SK-N-SH (cell line): ENCODE measurements at regions not wholly inside any gene's neighbourhood (a gene's known extent, or its start where the extent isn't known, plus 50 kb on each side); places are given as distances from the start of the nearest gene placed in this dataset.
"Not testable (repeated sequence)": the region's sequence is repeated elsewhere in the genome, so short reads cannot be mapped to it uniquely, and the experiment has no call there.

Experiments
- CTCF ChIA-PET: fragments of 300-600, 350-600 bp; formaldehyde crosslinking; extraction: SDS; loops from one replicate; lab custom pipeline; 2021; lab: Yijun Ruan, JAX
- POLR2A ChIA-PET: fragments of 350-600 bp; sonication (Branson Sonifier 250); formaldehyde crosslinking; extraction: SDS; loops from one replicate; lab custom pipeline; 2020; ENCODE audit warnings: antibody characterized with exemption, inconsistent platforms; lab: Yijun Ruan, JAX
- DNase-seq: peaks from one replicate; pipeline ENCODE4 v3.0.0; 2012
- H2AFZ ChIP-seq: fragments of 200-600 bp; sonication (generic); 2 replicates; pipeline ENCODE4 v1.8.1; 2016; ENCODE audit warnings: antibody characterized with exemption, mild to moderate bottlenecking, low read depth
- H3F3A ChIP-seq: fragments of 200-600 bp; sonication (generic); replicated peaks from 2 replicates; pipeline ENCODE3; 2016; ENCODE audit warnings: antibody characterized with exemption, mild to moderate bottlenecking; ENCODE audit not compliant: insufficient read depth
- H3K27ac ChIP-seq, 2 experiments: fragments of 200-500 bp in 1 of 2; fragments of 200-600 bp in 1 of 2; sonication (Bioruptor generic) in 1 of 2; sonication (generic), shearing (Covaris generic) in 1 of 2; 2 replicates each; pipeline versions ENCODE4 v1.5.1 to v1.6.1; 2014 to 2016; ENCODE audit warnings: low read depth in 2 of 2, inconsistent platforms in 1 of 2, low read length in 1 of 2, mild to moderate bottlenecking in 1 of 2, mixed read lengths in 1 of 2
- H3K27me3 ChIP-seq: fragments of 200-600 bp; sonication (generic), shearing (Covaris generic); 2 replicates; pipeline ENCODE4 v1.6.1; 2016; ENCODE audit warnings: mixed run types; ENCODE audit not compliant: insufficient read depth
- H3K36me3 ChIP-seq, 2 experiments: fragments of 200-500 bp in 1 of 2; fragments of 200-600 bp in 1 of 2; sonication (Bioruptor generic) in 1 of 2; sonication (generic) in 1 of 2; replicated peaks in 1 of 2; 2 replicates each; pipeline versions ENCODE3 to v1.5.1; 2014 to 2016; ENCODE audit warnings: low read length in 1 of 2, mild to moderate bottlenecking in 1 of 2; ENCODE audit not compliant: insufficient read depth in 2 of 2, control insufficient read depth in 1 of 2
- H3K4me1 ChIP-seq, 2 experiments: fragments of 200-500 bp in 1 of 2; fragments of 200-600 bp in 1 of 2; sonication (Bioruptor generic) in 1 of 2; sonication (generic), shearing (Covaris generic) in 1 of 2; 2 replicates each; pipeline versions ENCODE4 v1.5.1 to v1.6.1; 2014 to 2016; ENCODE audit warnings: low read depth in 1 of 2, low read length in 1 of 2, mixed run types in 1 of 2; ENCODE audit not compliant: insufficient read depth in 2 of 2, control insufficient read depth in 1 of 2
- H3K4me2 ChIP-seq: fragments of 200-600 bp; sonication (generic), shearing (Covaris generic); 2 replicates; pipeline ENCODE4 v1.6.1; 2017; ENCODE audit warnings: mixed run types
- H3K4me3 ChIP-seq, 2 experiments: fragments of 200-500 bp in 1 of 2; fragments of 200-600 bp in 1 of 2; sonication (Bioruptor generic) in 1 of 2; sonication (generic), shearing (Covaris generic) in 1 of 2; 2 replicates each; pipeline versions ENCODE4 v1.5.1 to v1.8.1; 2014 to 2016; ENCODE audit warnings: low read depth in 2 of 2, inconsistent platforms in 1 of 2, low read length in 1 of 2, mild to moderate bottlenecking in 1 of 2, mixed read lengths in 1 of 2, moderate library complexity in 1 of 2
- H3K79me2 ChIP-seq: fragments of 200-600 bp; sonication (generic); 2 replicates; pipeline ENCODE4 v1.8.1; 2017; ENCODE audit warnings: mild to moderate bottlenecking; ENCODE audit not compliant: insufficient read depth
- H3K9ac ChIP-seq: fragments of 200-600 bp; sonication (generic); 2 replicates; pipeline ENCODE4 v1.6.1; 2017; ENCODE audit warnings: mixed run types
- H3K9me2 ChIP-seq: fragments of 200-600 bp; sonication (generic); 2 replicates; pipeline ENCODE4 v1.6.1; 2017; ENCODE audit warnings: mixed run types
- H3K9me3 ChIP-seq: fragments of 200-600 bp; sonication (generic); 2 replicates; pipeline ENCODE4 v1.6.1; 2017; ENCODE audit warnings: mixed run types, mild to moderate bottlenecking, moderate library complexity
- H4K20me1 ChIP-seq: fragments of 200-600 bp; sonication (generic); 2 replicates; pipeline ENCODE4 v1.6.1; 2017; ENCODE audit warnings: mild to moderate bottlenecking, mixed run types; ENCODE audit not compliant: insufficient read depth
- ELF1 ChIP-seq: IDR thresholded peaks from 2 replicates; pipeline ENCODE4 v1.4.0; 2012
- EZH2phosphoT487 ChIP-seq: fragments of 200-600 bp; sonication (generic); IDR thresholded peaks from 2 replicates; pipeline ENCODE4 v1.6.1; 2017; ENCODE audit warnings: low read depth, mixed run types, mild to moderate bottlenecking, antibody characterized with exemption, moderate library complexity, borderline replicate concordance
- FOXJ3 ChIP-seq: sonication (generic); formaldehyde crosslinking; IDR thresholded peaks from 2 replicates; pipeline ENCODE4 v1.5.1; 2020; ENCODE audit warnings: mild to moderate bottlenecking, missing genetic modification reagents
- FOXM1 ChIP-seq: IDR thresholded peaks from 2 replicates; pipeline ENCODE4 v1.4.0; 2012; ENCODE audit warnings: low read depth, mild to moderate bottlenecking
- GABPA ChIP-seq: IDR thresholded peaks from 2 replicates; pipeline ENCODE4 v1.4.0; 2012; ENCODE audit warnings: low read depth, mild to moderate bottlenecking
- JUND ChIP-seq: IDR thresholded peaks from 2 replicates; pipeline ENCODE4 v1.4.0; 2012
- MXI1 ChIP-seq: IDR thresholded peaks from 2 replicates; pipeline ENCODE4 v1.6.1; 2012; ENCODE audit warnings: mild to moderate bottlenecking, low read depth, low read length, improper control_type of control experiment
- NFIC ChIP-seq: IDR thresholded peaks from 2 replicates; pipeline ENCODE4 v1.4.0; 2012; ENCODE audit warnings: borderline replicate concordance
- NRF1 ChIP-seq: IDR thresholded peaks from 2 replicates; pipeline ENCODE4 v1.6.1; 2012; ENCODE audit warnings: low read depth, mild to moderate bottlenecking, low read length
- POLR2AphosphoS5 ChIP-seq: IDR thresholded peaks from 2 replicates; pipeline ENCODE4 v1.6.1; 2012; ENCODE audit warnings: low read depth, low read length
- RAD21 ChIP-seq: IDR thresholded peaks from 2 replicates; pipeline ENCODE4 v1.6.1; 2012; ENCODE audit warnings: mild to moderate bottlenecking, low read length
- RFX5 ChIP-seq: IDR thresholded peaks from 2 replicates; pipeline ENCODE4 v1.6.1; 2012; ENCODE audit warnings: mild to moderate bottlenecking, improper control_type of control experiment, low read length
- RXRA ChIP-seq: IDR thresholded peaks from 2 replicates; pipeline ENCODE4 v1.4.0; 2012; ENCODE audit warnings: low read depth, mild to moderate bottlenecking, borderline replicate concordance
- SIN3A ChIP-seq: IDR thresholded peaks from 2 replicates; pipeline ENCODE4 v1.6.1; 2012; ENCODE audit warnings: low read depth, mild to moderate bottlenecking, low read length, moderate library complexity, borderline replicate concordance
- SMC3 ChIP-seq: IDR thresholded peaks from 2 replicates; pipeline ENCODE4 v1.6.1; 2012; ENCODE audit warnings: low read depth, low read length, improper control_type of control experiment
- TCF12 ChIP-seq: IDR thresholded peaks from 2 replicates; pipeline ENCODE4 v1.4.0; 2012
- WGBS: methylation state at CpG from one replicate; pipeline ENCODE4 v1.1.6; 2017; ENCODE audit warnings: low lambda C conversion rate; 5-methylcytosine and 5-hydroxymethylcytosine counted together
- TF ChIP-seq, protein P1 (sequence below): fragments of 200-600 bp; sonication (generic); IDR thresholded peaks from 2 replicates; pipeline ENCODE4 v1.6.1; 2017; ENCODE audit warnings: antibody characterized with exemption, mild to moderate bottlenecking, moderate library complexity
- TF ChIP-seq, protein P2 (sequence below): fragments of 150-350 bp; IDR thresholded peaks from 2 replicates; pipeline ENCODE4 v1.6.1; 2016; ENCODE audit warnings: mild to moderate bottlenecking, low read depth, low read length
- TF ChIP-seq, protein P3 (sequence below): IDR thresholded peaks from 2 replicates; pipeline ENCODE4 v1.6.1; 2012; ENCODE audit warnings: mild to moderate bottlenecking, low read depth, low read length, moderate library complexity
- TF ChIP-seq, protein P4 (sequence below): IDR thresholded peaks from 2 replicates; pipeline ENCODE4 v1.4.0; 2012; ENCODE audit warnings: low read depth

DNA sequence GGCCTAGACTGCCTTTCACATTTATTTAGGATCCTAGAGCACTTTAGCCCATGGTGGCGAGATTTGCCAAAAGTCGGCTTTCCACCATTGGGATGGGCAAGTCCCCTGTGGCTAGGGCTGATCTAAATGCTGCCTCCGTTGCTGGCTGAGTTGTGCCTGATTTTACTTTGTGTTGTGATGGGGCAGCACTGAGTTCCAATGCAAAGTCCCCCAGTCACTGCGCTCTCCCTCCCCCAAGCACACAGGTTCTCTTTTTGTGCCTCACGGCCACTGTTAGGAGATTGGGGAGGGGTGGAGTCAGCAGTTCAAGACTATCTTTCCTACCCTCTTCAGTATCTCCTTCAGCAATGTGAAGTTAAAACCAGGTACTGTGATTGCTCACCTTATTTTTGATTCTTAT, 66.7 kb upstream of the COX20 start:
- no peaks in the 10 kb centered on the region for H3K9me2 ChIP-seq
- no peaks in the 10 kb centered on the region for H3K4me1 ChIP-seq
- TF ChIP-seq GABPA = no peak
- no peak for TF ChIP-seq SIN3A
- TF ChIP-seq, protein P1, sequence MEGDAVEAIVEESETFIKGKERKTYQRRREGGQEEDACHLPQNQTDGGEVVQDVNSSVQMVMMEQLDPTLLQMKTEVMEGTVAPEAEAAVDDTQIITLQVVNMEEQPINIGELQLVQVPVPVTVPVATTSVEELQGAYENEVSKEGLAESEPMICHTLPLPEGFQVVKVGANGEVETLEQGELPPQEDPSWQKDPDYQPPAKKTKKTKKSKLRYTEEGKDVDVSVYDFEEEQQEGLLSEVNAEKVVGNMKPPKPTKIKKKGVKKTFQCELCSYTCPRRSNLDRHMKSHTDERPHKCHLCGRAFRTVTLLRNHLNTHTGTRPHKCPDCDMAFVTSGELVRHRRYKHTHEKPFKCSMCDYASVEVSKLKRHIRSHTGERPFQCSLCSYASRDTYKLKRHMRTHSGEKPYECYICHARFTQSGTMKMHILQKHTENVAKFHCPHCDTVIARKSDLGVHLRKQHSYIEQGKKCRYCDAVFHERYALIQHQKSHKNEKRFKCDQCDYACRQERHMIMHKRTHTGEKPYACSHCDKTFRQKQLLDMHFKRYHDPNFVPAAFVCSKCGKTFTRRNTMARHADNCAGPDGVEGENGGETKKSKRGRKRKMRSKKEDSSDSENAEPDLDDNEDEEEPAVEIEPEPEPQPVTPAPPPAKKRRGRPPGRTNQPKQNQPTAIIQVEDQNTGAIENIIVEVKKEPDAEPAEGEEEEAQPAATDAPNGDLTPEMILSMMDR = no peak
- TF ChIP-seq RFX5 = no peak
- TF ChIP-seq SMC3 = no peak
- TF ChIP-seq, protein P2, sequence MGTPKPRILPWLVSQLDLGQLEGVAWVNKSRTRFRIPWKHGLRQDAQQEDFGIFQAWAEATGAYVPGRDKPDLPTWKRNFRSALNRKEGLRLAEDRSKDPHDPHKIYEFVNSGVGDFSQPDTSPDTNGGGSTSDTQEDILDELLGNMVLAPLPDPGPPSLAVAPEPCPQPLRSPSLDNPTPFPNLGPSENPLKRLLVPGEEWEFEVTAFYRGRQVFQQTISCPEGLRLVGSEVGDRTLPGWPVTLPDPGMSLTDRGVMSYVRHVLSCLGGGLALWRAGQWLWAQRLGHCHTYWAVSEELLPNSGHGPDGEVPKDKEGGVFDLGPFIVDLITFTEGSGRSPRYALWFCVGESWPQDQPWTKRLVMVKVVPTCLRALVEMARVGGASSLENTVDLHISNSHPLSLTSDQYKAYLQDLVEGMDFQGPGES = no peak
- TF ChIP-seq EZH2phosphoT487 = no peak
- TF ChIP-seq JUND = no peak
- TF ChIP-seq, protein P3, sequence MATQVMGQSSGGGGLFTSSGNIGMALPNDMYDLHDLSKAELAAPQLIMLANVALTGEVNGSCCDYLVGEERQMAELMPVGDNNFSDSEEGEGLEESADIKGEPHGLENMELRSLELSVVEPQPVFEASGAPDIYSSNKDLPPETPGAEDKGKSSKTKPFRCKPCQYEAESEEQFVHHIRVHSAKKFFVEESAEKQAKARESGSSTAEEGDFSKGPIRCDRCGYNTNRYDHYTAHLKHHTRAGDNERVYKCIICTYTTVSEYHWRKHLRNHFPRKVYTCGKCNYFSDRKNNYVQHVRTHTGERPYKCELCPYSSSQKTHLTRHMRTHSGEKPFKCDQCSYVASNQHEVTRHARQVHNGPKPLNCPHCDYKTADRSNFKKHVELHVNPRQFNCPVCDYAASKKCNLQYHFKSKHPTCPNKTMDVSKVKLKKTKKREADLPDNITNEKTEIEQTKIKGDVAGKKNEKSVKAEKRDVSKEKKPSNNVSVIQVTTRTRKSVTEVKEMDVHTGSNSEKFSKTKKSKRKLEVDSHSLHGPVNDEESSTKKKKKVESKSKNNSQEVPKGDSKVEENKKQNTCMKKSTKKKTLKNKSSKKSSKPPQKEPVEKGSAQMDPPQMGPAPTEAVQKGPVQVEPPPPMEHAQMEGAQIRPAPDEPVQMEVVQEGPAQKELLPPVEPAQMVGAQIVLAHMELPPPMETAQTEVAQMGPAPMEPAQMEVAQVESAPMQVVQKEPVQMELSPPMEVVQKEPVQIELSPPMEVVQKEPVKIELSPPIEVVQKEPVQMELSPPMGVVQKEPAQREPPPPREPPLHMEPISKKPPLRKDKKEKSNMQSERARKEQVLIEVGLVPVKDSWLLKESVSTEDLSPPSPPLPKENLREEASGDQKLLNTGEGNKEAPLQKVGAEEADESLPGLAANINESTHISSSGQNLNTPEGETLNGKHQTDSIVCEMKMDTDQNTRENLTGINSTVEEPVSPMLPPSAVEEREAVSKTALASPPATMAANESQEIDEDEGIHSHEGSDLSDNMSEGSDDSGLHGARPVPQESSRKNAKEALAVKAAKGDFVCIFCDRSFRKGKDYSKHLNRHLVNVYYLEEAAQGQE = no peak
- TF ChIP-seq POLR2AphosphoS5 = no peak
- no peak for TF ChIP-seq MXI1
- no peak for TF ChIP-seq FOXJ3 (CRISPR knock-in tag)
- TF ChIP-seq NRF1 = no peak
- no peak for TF ChIP-seq RXRA
- TF ChIP-seq FOXM1 = no peak
- no peak for TF ChIP-seq NFIC
- TF ChIP-seq, protein P4, sequence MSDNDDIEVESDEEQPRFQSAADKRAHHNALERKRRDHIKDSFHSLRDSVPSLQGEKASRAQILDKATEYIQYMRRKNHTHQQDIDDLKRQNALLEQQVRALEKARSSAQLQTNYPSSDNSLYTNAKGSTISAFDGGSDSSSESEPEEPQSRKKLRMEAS = no peak
- TF ChIP-seq RAD21 = no peak
- no peak for TF ChIP-seq ELF1
- TF ChIP-seq TCF12 = no peak
- TF ChIP-seq, all 33 proteins: peak for 0
- no peak overlapping the region for H3K4me3 ChIP-seq
- H3K79me2 ChIP-seq = no peaks in the 10 kb centered on the region
- no peak for DNase-seq
- POLR2A ChIA-PET = no interaction called here
- H3K36me3 ChIP-seq = no peaks in the 10 kb centered on the region
- H2AFZ ChIP-seq = no peak overlapping the region
- H3F3A ChIP-seq = peaks cover 5% of the 10 kb centered on the region
- H4K20me1 ChIP-seq = no peaks in the 10 kb centered on the region
- CTCF ChIA-PET = no interaction called here
- H3K27ac ChIP-seq = no peak overlapping the region
- no peak overlapping the region for H3K9ac ChIP-seq
- H3K27me3 ChIP-seq = no peaks in the 10 kb centered on the region
- no peaks in the 10 kb centered on the region for H3K9me3 ChIP-seq
- WGBS = 85% methylated on average over 5 of the region's 5 CpGs
- H3K4me2 ChIP-seq = no peak overlapping the region

DNA sequence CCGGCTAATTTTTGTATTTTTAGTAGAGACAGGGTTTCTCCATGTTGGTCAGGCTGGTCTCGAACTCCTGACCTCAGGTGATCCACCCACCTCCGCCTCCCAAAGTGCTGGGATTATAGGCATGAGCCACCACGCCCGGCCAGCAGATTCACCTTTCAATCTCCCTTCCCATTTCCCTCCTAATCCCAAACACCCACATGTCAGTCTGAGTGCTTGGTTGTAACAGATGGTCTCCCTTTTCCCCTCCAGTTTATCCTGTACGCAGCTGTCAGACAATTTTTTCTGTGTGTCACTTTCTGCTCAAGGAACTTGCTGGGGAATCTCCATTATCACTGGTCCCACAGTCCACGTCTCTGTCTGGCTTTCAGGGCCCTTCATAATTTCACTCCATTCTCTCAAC, 64.9 kb upstream of the COX20 start:
- H3K27ac ChIP-seq, DNase-seq, H3K4me2 ChIP-seq, H3K9me2 ChIP-seq, H3K4me1 ChIP-seq, H3K4me3 ChIP-seq, H3K27me3 ChIP-seq, H4K20me1 ChIP-seq, CTCF ChIA-PET, H3F3A ChIP-seq, H3K79me2 ChIP-seq, H3K36me3 ChIP-seq, H3K9ac ChIP-seq, H2AFZ ChIP-seq, POLR2A ChIA-PET, H3K9me3 ChIP-seq: not testable (repeated sequence)
- WGBS = 79% methylated on average over 7 of the region's 7 CpGs
